K562 (cell line): ENCODE measurements at regions not wholly inside any gene's neighbourhood (a gene's known extent, or its start where the extent isn't known, plus 50 kb on each side); places are given as distances from the start of the nearest gene placed in this dataset.
A peak's percentile ranks its signal among the peaks of the same experiment; 100 is the strongest.

ENCODE experiments used
- ATAC-seq: fragments of 200-7000 bp; cut with Tn5 transposase; 3 replicates; pipeline ENCODE4 v1.9.1; 2020; ENCODE audit warnings: moderate library complexity
- BruUV-seq: library from RNA; stranded (reverse); fragments of 400-500 nt; replicated peaks from 2 replicates; lab custom pipeline; 2021; lab: Mats Ljungman, UMichigan
- CTCF ChIA-PET: fragments of 300-600 bp; formaldehyde crosslinking; extraction: SDS; loops from one replicate; lab custom pipeline; 2021; ENCODE audit warnings: low intra/inter-chr PET ratio; lab: Yijun Ruan, JAX
- POLR2A ChIA-PET: fragments of 300-600, 350-650 bp; sonication (Branson Sonifier 250); formaldehyde crosslinking; extraction: SDS; loops from one replicate; lab custom pipeline; 2021; ENCODE audit warnings: antibody characterized with exemption, inconsistent platforms; lab: Yijun Ruan, JAX
- DNase-seq, 4 experiments: peaks; one replicate each; pipeline versions ENCODE4 v3.0.0 to v3.0.0-alpha.2; 2011 to 2018; ENCODE audit warnings: low spot score in 3 of 4, mixed read lengths in 3 of 4; ENCODE audit errors: extremely low read depth in 1 of 4
- FAIRE-seq: peaks from 2 replicates; lab custom pipeline; 2011; peaks lifted over from hg19 to GRCh38; lab: Jason Lieb, UNC
- H2AFZ ChIP-seq: 2 replicates; pipeline ENCODE4 v1.6.0; 2011; ENCODE audit warnings: low read depth, low read length, control low read depth, inconsistent platforms
- H3K27ac ChIP-seq: fragments of 200-600 bp; 3 replicates; pipeline ENCODE4 v1.8.0; 2011; ENCODE audit warnings: low read depth, mild to moderate bottlenecking, control low read depth, inconsistent platforms, low read length, moderate library complexity, mixed read lengths; ENCODE audit errors: extremely low read depth
- H3K27me3 ChIP-seq, 2 experiments: fragments of 300-600 bp in 1 of 2; 2 replicates in 1 of 2; 3 replicates in 1 of 2; pipeline versions ENCODE4 v1.6.0 to v1.8.0; 2011; ENCODE audit warnings: inconsistent platforms in 2 of 2, low read length in 2 of 2, mild to moderate bottlenecking in 1 of 2, mixed read lengths in 1 of 2, moderate library complexity in 1 of 2; ENCODE audit not compliant: control insufficient read depth in 2 of 2, insufficient read depth in 2 of 2
- H3K36me3 ChIP-seq: fragments of 300-600 bp; 3 replicates; pipeline ENCODE4 v1.8.0; 2011; ENCODE audit warnings: mild to moderate bottlenecking, low read length, inconsistent platforms; ENCODE audit not compliant: control insufficient read depth, insufficient read depth
- H3K4me1 ChIP-seq, 2 experiments: fragments of 200-600 bp in 1 of 2; replicated peaks in 1 of 2; 2 replicates in 1 of 2; 3 replicates in 1 of 2; pipeline versions ENCODE4 v1.5.1 to v1.8.0; 2011; ENCODE audit warnings: inconsistent platforms in 2 of 2, low read length in 2 of 2, mild to moderate bottlenecking in 1 of 2, mixed read lengths in 1 of 2, moderate library complexity in 1 of 2; ENCODE audit not compliant: control insufficient read depth in 2 of 2, insufficient read depth in 2 of 2
- H3K4me2 ChIP-seq: 2 replicates; pipeline ENCODE4 v1.6.1; 2011; ENCODE audit warnings: low read length, control low read depth, inconsistent platforms, mixed read lengths; ENCODE audit not compliant: insufficient read depth
- H3K4me3 ChIP-seq: fragments of 200-600 bp; sonication (generic), shearing (Covaris generic); 2 replicates; pipeline ENCODE4 v1.5.1; 2016; ENCODE audit warnings: control low read depth, inconsistent platforms
- H3K79me2 ChIP-seq: fragments of 200-600 bp; 3 replicates; pipeline ENCODE4 v1.8.0; 2011; ENCODE audit warnings: low read length, inconsistent platforms; ENCODE audit not compliant: control insufficient read depth, insufficient read depth
- H3K9ac ChIP-seq, 2 experiments: 2 replicates each; pipeline versions ENCODE4 v1.6.0 to v1.6.1; 2011; ENCODE audit warnings: low read depth in 2 of 2, low read length in 2 of 2, control low read depth in 1 of 2, inconsistent platforms in 1 of 2, mild to moderate bottlenecking in 1 of 2, mixed read lengths in 1 of 2; ENCODE audit not compliant: insufficient read depth in 1 of 2
- H3K9me1 ChIP-seq: one replicate; pipeline ENCODE4 v1.6.0; 2011; ENCODE audit warnings: inconsistent platforms, mild to moderate bottlenecking, low read length, moderate library complexity; ENCODE audit not compliant: control insufficient read depth, insufficient read depth
- H3K9me3 ChIP-seq: replicated peaks from 2 replicates; pipeline ENCODE4 v1.5.1; 2011; ENCODE audit warnings: low read depth, low read length, inconsistent platforms; ENCODE audit not compliant: control insufficient read depth, insufficient read depth
- H4K20me1 ChIP-seq: replicated peaks from 2 replicates; pipeline ENCODE4 v1.6.1; 2011; ENCODE audit warnings: low read length, inconsistent platforms, mixed read lengths; ENCODE audit not compliant: control insufficient read depth, insufficient read depth
- ATF1 ChIP-seq, 2 experiments: fragments of 450-650 bp in 1 of 2; IDR thresholded peaks; 2 replicates each; pipeline ENCODE4 v1.6.1; 2016; ENCODE audit warnings: missing compliant biosample characterization in 1 of 2, missing genetic modification characterization in 1 of 2
- C11orf30 ChIP-seq: fragments of 450-650 bp; IDR thresholded peaks from 2 replicates; pipeline ENCODE4 v1.6.1; 2016; ENCODE audit warnings: low read depth, mild to moderate bottlenecking
- MLLT1 ChIP-seq, 2 experiments: fragments of 450-650 bp; IDR thresholded peaks; 2 replicates each; pipeline ENCODE4 v1.6.1; 2016
- NFATC3 ChIP-seq: fragments of 450-650 bp; IDR thresholded peaks from 2 replicates; pipeline ENCODE4 v1.6.1; 2017; ENCODE audit warnings: mild to moderate bottlenecking
- SREBF2 ChIP-seq: sonication (generic); formaldehyde crosslinking; IDR thresholded peaks from 2 replicates; pipeline ENCODE4 v1.4.0; 2020; ENCODE audit warnings: mild to moderate bottlenecking, missing genetic modification reagents
- TCF7 ChIP-seq: sonication (generic); IDR thresholded peaks from 2 replicates; pipeline ENCODE4 v1.6.1; 2016; ENCODE audit warnings: antibody characterized with exemption, borderline replicate concordance
- TEAD4 ChIP-seq, 2 experiments: sonication (generic) in 1 of 2; formaldehyde crosslinking in 1 of 2; IDR thresholded peaks; 2 replicates each; pipeline versions ENCODE4 v1.6.1 to v1.8.0; 2012 to 2022; ENCODE audit warnings: borderline replicate concordance in 1 of 2, inconsistent platforms in 1 of 2, low read length in 1 of 2, mild to moderate bottlenecking in 1 of 2, missing genetic modification reagents in 1 of 2
- ZNF280B ChIP-seq: fragments of 250-450 bp; sonication (Bioruptor Pico); IDR thresholded peaks from 2 replicates; pipeline ENCODE4 v1.5.1; 2021; ENCODE audit warnings: mild to moderate bottlenecking
- WGBS: fragments of 100-300 bp; shearing (Covaris generic); methylation state at CpG from one replicate; pipeline ENCODE4 v1.1.6; 2016; ENCODE audit warnings: low coverage, mixed read lengths; ENCODE audit not compliant: insufficient coverage; ENCODE audit errors: missing lambda C conversion rate; 5-methylcytosine and 5-hydroxymethylcytosine counted together
- in situ Hi-C: fragments of 300-500 bp; cut with MboI; formaldehyde crosslinking; loops from 4 replicates; pipeline ENCODE4 v1.15.0; 2018; ENCODE audit warnings: inconsistent platforms, mixed read lengths
- intact Hi-C: fragments of 100-400 bp; cut with micrococcal nuclease; formaldehyde crosslinking; loops from 2 replicates; pipeline ENCODE4 v1.14.2; 2022
- TF ChIP-seq, protein P1 (sequence below): sonication (generic); formaldehyde crosslinking; IDR thresholded peaks from 2 replicates; pipeline ENCODE4 v1.8.0; 2022; ENCODE audit warnings: mild to moderate bottlenecking, low read depth, missing genetic modification reagents

- intact Hi-C loops = no loop called here
- Histone ChIP-seq H3K9me3 (no peaks in the 10 kb centered on the region), H3K4me3 (no peak overlapping the region), H3K27ac (no peak overlapping the region)
- POLR2A ChIA-PET = no interaction called here
- no peak for TF ChIP-seq TEAD4 (IDR thresholded peaks at IDR 0.05; ENCODE audit: low read length)
- TF ChIP-seq TEAD4 (CRISPR knock-in tag; IDR thresholded peaks at IDR 0.05; ENCODE audit: borderline replicate concordance) = no peak
- TF ChIP-seq, protein P1, sequence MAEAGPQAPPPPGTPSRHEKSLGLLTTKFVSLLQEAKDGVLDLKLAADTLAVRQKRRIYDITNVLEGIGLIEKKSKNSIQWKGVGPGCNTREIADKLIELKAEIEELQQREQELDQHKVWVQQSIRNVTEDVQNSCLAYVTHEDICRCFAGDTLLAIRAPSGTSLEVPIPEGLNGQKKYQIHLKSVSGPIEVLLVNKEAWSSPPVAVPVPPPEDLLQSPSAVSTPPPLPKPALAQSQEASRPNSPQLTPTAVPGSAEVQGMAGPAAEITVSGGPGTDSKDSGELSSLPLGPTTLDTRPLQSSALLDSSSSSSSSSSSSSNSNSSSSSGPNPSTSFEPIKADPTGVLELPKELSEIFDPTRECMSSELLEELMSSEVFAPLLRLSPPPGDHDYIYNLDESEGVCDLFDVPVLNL (CRISPR knock-in tag) = no peak
- TF ChIP-seq ATF1 (CRISPR knock-in tag; IDR thresholded peaks at IDR 0.05) = no peak
- TF ChIP-seq ATF1 (tag; IDR thresholded peaks at IDR 0.05) = 0 out of 2 replicates have a peak, but pooled peaks have one; percentile 40
- no peak for TF ChIP-seq TCF7
- TF ChIP-seq, all 486 proteins: peak for 1
- H3K9me1 ChIP-seq = no peaks in the 10 kb centered on the region
- BruUV-seq = no TSS peak
- in situ Hi-C loops = no loop called here
- H4K20me1 ChIP-seq = no peaks in the 10 kb centered on the region
- no peak for FAIRE-seq
- no peaks in the 10 kb centered on the region for H3K79me2 ChIP-seq
- H3K36me3 ChIP-seq = no peaks in the 10 kb centered on the region
- WGBS = 0% methylated on average over 1 of the region's 1 CpG
- no peak overlapping the region for H2AFZ ChIP-seq
- no peak for ATAC-seq
- H3K27me3 ChIP-seq = 0 out of 5 replicates have a peak, but pooled peaks cover 0 to 4% of the 10 kb centered on the region in 2 experiments
- no peak for DNase-seq
- CTCF ChIA-PET = no interaction called here
- no peak overlapping the region for H3K9ac ChIP-seq
- no peaks in the 10 kb centered on the region for H3K4me1 ChIP-seq
- H3K4me2 ChIP-seq = no peak overlapping the region
These were observed 100.5 kb upstream of the SMAD1 start for GRCh38 chr4:145381163-145381562.

- DNase-seq (no peak), FAIRE-seq (no peak), ATAC-seq (no peak)
- Histone ChIP-seq H3K4me3 (no peak overlapping the region), H3K79me2 (no peaks in the 10 kb centered on the region), H4K20me1 (no peaks in the 10 kb centered on the region), H3K9ac (no peak overlapping the region), H3K9me3 (no peaks in the 10 kb centered on the region), H2AFZ (no peak overlapping the region), H3K4me2 (no peak overlapping the region), H3K27me3 (no peaks in the 10 kb centered on the region), H3K4me1 (no peaks in the 10 kb centered on the region), H3K9me1 (no peaks in the 10 kb centered on the region), H3K27ac (no peak overlapping the region), H3K36me3 (no peaks in the 10 kb centered on the region)
- CTCF ChIA-PET = no interaction called here
- BruUV-seq = no TSS peak
- intact Hi-C loops = no loop called here
- in situ Hi-C loops = no loop called here
- POLR2A ChIA-PET = no interaction called here
- TF ChIP-seq SREBF2 (CRISPR knock-in tag) (no peak), NFATC3 (no peak), MLLT1 (IDR thresholded peaks at IDR 0.05) (no peak), ZNF280B (CRISPR knock-in tag) (no peak), C11orf30 (no peak)
These were observed 101.5 kb upstream of the SMAD1 start for GRCh38 chr4:145380123-145380522.
